NCI-H1092 treated with DMSO at 0.1 percent for 48 hours (cell line): ENCODE measurements at regions not wholly inside any gene's neighbourhood (a gene's known extent, or its start where the extent isn't known, plus 50 kb on each side); places are given as distances from the start of the nearest gene placed in this dataset.
A peak's percentile ranks its signal among the peaks of the same experiment; 100 is the strongest.

ENCODE experiments used
- DNase-seq: peaks from one replicate; lab custom pipeline; 2025; lab: John Stamatoyannopoulos, UW

- DNase-seq, result no peak
These were observed 130.8 kb downstream of the PHLDA1 start for GRCh38 chr12:75900781-75901254.

GRCh38 chr12:75900226-75900625 lies 131.3 kb downstream of the PHLDA1 start:
- no peak for DNase-seq

- DNase-seq, result no peak
These were observed 136.4 kb downstream of the PHLDA1 start for GRCh38 chr12:75894965-75895754.

GRCh38 chr12:75893765-75894164 lies 137.8 kb downstream of the PHLDA1 start:
- no peak for DNase-seq

GRCh38 chr12:75892731-75893408 lies 138.7 kb downstream of the PHLDA1 start:
- DNase-seq, result no peak

GRCh38 chr12:75891072-75891471 lies 140.5 kb downstream of the PHLDA1 start:
- DNase-seq, result no peak

- DNase-seq, result no peak
These were observed 140.9 kb downstream of the PHLDA1 start for GRCh38 chr12:75890660-75891059.

GRCh38 chr12:75890141-75890540 lies 141.4 kb downstream of the PHLDA1 start:
- no peak for DNase-seq

GRCh38 chr12:75888874-75889613 lies 142.5 kb downstream of the PHLDA1 start:
- no peak for DNase-seq

- DNase-seq, result no peak
These were observed 143.2 kb downstream of the PHLDA1 start for GRCh38 chr12:75888399-75888798.

GRCh38 chr12:75887979-75888378 lies 143.6 kb downstream of the PHLDA1 start:
- DNase-seq, result no peak

GRCh38 chr12:75884465-75884985 lies 147.1 kb downstream of the PHLDA1 start:
- DNase-seq, result no peak

- DNase-seq, result no peak
These were observed 148.3 kb downstream of the PHLDA1 start for GRCh38 chr12:75883241-75883640.

GRCh38 chr12:75882421-75882820 lies 149.2 kb downstream of the PHLDA1 start:
- DNase-seq, result no peak

- DNase-seq, result no peak
These were observed 149.7 kb downstream of the PHLDA1 start for GRCh38 chr12:75881920-75882319.

- peak; percentile 48 for DNase-seq
These were observed 153.6 kb downstream of the PHLDA1 start for GRCh38 chr12:75877763-75878621.

GRCh38 chr12:75876832-75877762 lies 154.5 kb downstream of the PHLDA1 start:
- DNase-seq, result no peak

GRCh38 chr12:75874441-75874840 lies 157.1 kb downstream of the PHLDA1 start:
- DNase-seq, result no peak

GRCh38 chr12:75872762-75873161 lies 158.8 kb downstream of the PHLDA1 start:
- no peak for DNase-seq

GRCh38 chr12:75870878-75871277 lies 160.7 kb downstream of the PHLDA1 start:
- no peak for DNase-seq
